ENCODE measurements at regions not wholly inside any gene's neighbourhood (a gene's known extent, or its start where the extent isn't known, plus 50 kb on each side); places are given as distances from the start of the nearest gene placed in this dataset.

GRCh38 chr2:193778293-193778692 is 1583.6 kb upstream of the TMEFF2 start:
- no peak for TF ChIP-seq POLR2A (IDR thresholded peaks at IDR 0.05)
- TF ChIP-seq CTCF (IDR thresholded peaks at IDR 0.05) = no peak
- TF ChIP-seq POLR2AphosphoS5 (IDR thresholded peaks at IDR 0.05) = no peak

All from breast epithelium (tissue), 3 donors.